Ovary (tissue), 3 donors: ENCODE measurements at regions not wholly inside any gene's neighbourhood (a gene's known extent, or its start where the extent isn't known, plus 50 kb on each side); places are given as distances from the start of the nearest gene placed in this dataset.

Source experiments
- CTCF ChIP-seq, 3 donors: fragments of 450-650 bp in 2 of 3; fragments of 200-600 bp in 1 of 3; IDR thresholded peaks; one replicate each; pipeline versions ENCODE4 v1.5.1 to v1.8.0; 2016 to 2022; ENCODE audit warnings: antibody characterized with exemption in 3 of 3, mild to moderate bottlenecking in 1 of 3
- EP300 ChIP-seq: sonication (generic); formaldehyde crosslinking; IDR thresholded peaks from one replicate; pipeline ENCODE4 v1.6.1; 2017; ENCODE audit warnings: antibody characterized with exemption
- POLR2A ChIP-seq: fragments of 450-650 bp; IDR thresholded peaks from one replicate; pipeline ENCODE4 v1.6.1; 2017; ENCODE audit warnings: antibody characterized with exemption, mild to moderate bottlenecking, moderate library complexity
- donor health status: DM: no; HTN: no; CAD: no.

GRCh38 chr6:147674794-147675193, 166.3 kb downstream of the SAMD5 start:
- TF ChIP-seq CTCF (IDR thresholded peaks at IDR 0.05) (no peak), POLR2A (no peak), EP300 (no peak)
